ENCODE measurements at regions not wholly inside any gene's neighbourhood (a gene's known extent, or its start where the extent isn't known, plus 50 kb on each side); places are given as distances from the start of the nearest gene placed in this dataset.

GRCh38 chr5:142506046-142506445, 179.8 kb downstream of the FGF1 start:
- no peak for TF ChIP-seq EZH2phosphoT487 (IDR thresholded peaks at IDR 0.05; ENCODE audit: borderline replicate concordance)
- no peak for TF ChIP-seq CTCF (conservative IDR thresholded peaks at IDR 0.05; ENCODE audit: low read length)

All from Loucy (cell line).